HCEC 1CT (cell line): ENCODE measurements at regions not wholly inside any gene's neighbourhood (a gene's known extent, or its start where the extent isn't known, plus 50 kb on each side); places are given as distances from the start of the nearest gene placed in this dataset.
"Not testable (repeated sequence)": the region's sequence is repeated elsewhere in the genome, so short reads cannot be mapped to it uniquely, and the experiment has no call there.

Experiments
- DNase-seq: peaks from one replicate; pipeline ENCODE4 v3.0.0-alpha.2; 2017

GRCh38 chr18:8970843-8971242 lies 131.7 kb upstream of the NDUFV2 start:
- no peak for DNase-seq

- DNase-seq: no peak
These were observed 130.4 kb upstream of the NDUFV2 start for GRCh38 chr18:8972116-8972515.

- DNase-seq: no peak
These were observed 128.2 kb upstream of the NDUFV2 start for GRCh38 chr18:8974279-8974678.

- DNase-seq: no peak
These were observed 127.8 kb upstream of the NDUFV2 start for GRCh38 chr18:8974696-8975095.

- no peak for DNase-seq
These were observed 126.9 kb upstream of the NDUFV2 start for GRCh38 chr18:8975624-8976023.

- no peak for DNase-seq
These were observed 125.9 kb upstream of the NDUFV2 start for GRCh38 chr18:8976606-8977005.

GRCh38 chr18:8977166-8977565 lies 125.3 kb upstream of the NDUFV2 start:
- no peak for DNase-seq

GRCh38 chr18:8977701-8978100 lies 124.8 kb upstream of the NDUFV2 start:
- no peak for DNase-seq

- DNase-seq: no peak
These were observed 124.1 kb upstream of the NDUFV2 start for GRCh38 chr18:8978394-8978793.

GRCh38 chr18:8979258-8979988 lies 123.1 kb upstream of the NDUFV2 start:
- no peak for DNase-seq

- DNase-seq: no peak
These were observed 122.0 kb upstream of the NDUFV2 start for GRCh38 chr18:8980496-8980895.

- DNase-seq: no peak
These were observed 121.6 kb upstream of the NDUFV2 start for GRCh38 chr18:8980918-8981317.

- DNase-seq: peak; percentile 64
These were observed 119.9 kb upstream of the NDUFV2 start for GRCh38 chr18:8982416-8983183.

GRCh38 chr18:8983195-8983594 lies 119.3 kb upstream of the NDUFV2 start:
- DNase-seq: no peak

GRCh38 chr18:8984131-8984721 lies 118.3 kb upstream of the NDUFV2 start:
- DNase-seq: no peak

- DNase-seq: peak; percentile 32
These were observed 115.3 kb upstream of the NDUFV2 start for GRCh38 chr18:8987241-8987640.

GRCh38 chr18:8988260-8988871 lies 114.1 kb upstream of the NDUFV2 start:
- peak; percentile 59 for DNase-seq

- DNase-seq: no peak
These were observed 113.5 kb upstream of the NDUFV2 start for GRCh38 chr18:8989017-8989416.

- DNase-seq: no peak
These were observed 112.6 kb upstream of the NDUFV2 start for GRCh38 chr18:8989855-8990254.

GRCh38 chr18:8990276-8991031 lies 112.0 kb upstream of the NDUFV2 start:
- no peak for DNase-seq

- DNase-seq: no peak
These were observed 111.3 kb upstream of the NDUFV2 start for GRCh38 chr18:8991155-8991554.

- not testable (repeated sequence) for DNase-seq
These were observed 110.0 kb upstream of the NDUFV2 start for GRCh38 chr18:8992500-8992899.

GRCh38 chr18:8994603-8995002 lies 107.9 kb upstream of the NDUFV2 start:
- no peak for DNase-seq
